ENCODE measurements at regions not wholly inside any gene's neighbourhood (a gene's known extent, or its start where the extent isn't known, plus 50 kb on each side); places are given as distances from the start of the nearest gene placed in this dataset.
"Not testable (repeated sequence)": the region's sequence is repeated elsewhere in the genome, so short reads cannot be mapped to it uniquely, and the experiment has no call there.

- Histone ChIP-seq H3K4me3 (ENCODE audit: low read length in 2 of 2) (no peak overlapping the region), H3K27me3 (ENCODE audit: control insufficient read depth in 2 of 2, insufficient read depth in 1 of 2, low read length in 1 of 2) (no peaks in the 10 kb centered on the region), H3K27ac (ENCODE audit: low read depth in 1 of 2, low read length in 1 of 2) (no peak overlapping the region), H3K36me3 (ENCODE audit: control insufficient read depth in 2 of 2, insufficient read depth in 2 of 2, low read length in 1 of 2) (no peaks in the 10 kb centered on the region), H3K9me3 (ENCODE audit: control insufficient read depth in 2 of 2, insufficient read depth in 1 of 2, low read length in 1 of 2) (no peaks in the 10 kb centered on the region), H3K4me1 (ENCODE audit: control insufficient read depth in 2 of 2, insufficient read depth in 2 of 2, low read length in 2 of 2) (no peaks in the 10 kb centered on the region)
- WGBS: 94% methylated on average over 1 of the region's 1 CpG
- no peak for DNase-seq (ENCODE audit: low read depth in 6 of 9, low spot score in 9 of 9)
Measured at GRCh38 chr12:43235721-43236120, 316.3 kb downstream of the ADAMTS20 start.

DNA sequence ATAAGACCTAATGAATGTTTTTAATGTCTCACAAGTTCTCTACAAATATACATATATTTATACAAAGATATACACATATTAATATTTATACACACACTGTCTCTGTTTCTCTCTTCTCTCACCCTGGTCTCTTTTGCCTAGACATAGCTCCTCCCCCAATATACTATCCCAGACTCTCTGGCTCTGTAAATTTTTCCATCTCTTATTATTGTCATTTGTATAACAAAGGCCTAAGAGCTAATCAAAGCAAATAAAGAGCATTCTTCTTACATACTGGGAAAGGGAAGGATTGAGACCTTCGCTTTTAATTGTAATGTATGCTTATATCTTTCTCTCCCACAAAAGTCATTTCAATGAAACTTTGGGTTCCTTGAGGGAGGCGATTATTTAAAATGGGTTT lies 318.1 kb downstream of the ADAMTS20 start:
- whole genome bisulfite sequencing: 94% methylated on average over 2 of the region's 2 CpGs
- no peaks in the 10 kb centered on the region for H3K27me3 ChIP-seq (ENCODE audit: control insufficient read depth in 2 of 2, insufficient read depth in 1 of 2, low read length in 1 of 2)
- H3K9me3 ChIP-seq (ENCODE audit: control insufficient read depth in 2 of 2, insufficient read depth in 1 of 2, low read length in 1 of 2): no peaks in the 10 kb centered on the region

DNA sequence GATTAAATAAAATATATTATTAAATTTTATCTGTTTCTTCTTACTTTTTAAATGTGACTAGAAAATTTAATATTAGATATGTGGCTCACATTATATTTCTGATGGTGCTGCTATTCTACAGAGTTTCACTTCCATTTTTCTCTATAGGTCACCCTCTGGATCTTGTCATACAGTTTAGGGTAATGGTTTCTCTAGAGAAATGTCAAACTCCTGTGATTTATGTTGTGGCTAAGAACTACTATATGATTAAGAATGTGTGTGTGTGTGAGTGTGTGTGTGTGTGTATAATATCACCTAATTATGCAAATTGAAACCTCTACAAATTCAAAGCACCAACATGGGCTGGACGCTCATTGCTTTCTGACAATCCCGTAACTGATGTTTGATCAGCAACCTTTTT lies 325.9 kb downstream of the ADAMTS20 start:
- no peaks in the 10 kb centered on the region for H3K9me3 ChIP-seq (ENCODE audit: control insufficient read depth in 2 of 2, insufficient read depth in 1 of 2, low read length in 1 of 2)
- H3K36me3 ChIP-seq (ENCODE audit: control insufficient read depth in 2 of 2, insufficient read depth in 2 of 2, low read length in 1 of 2): no peaks in the 10 kb centered on the region
- 97% methylated on average over 2 of the region's 2 CpGs for WGBS
- H3K27ac ChIP-seq (ENCODE audit: low read depth in 1 of 2, low read length in 1 of 2): no peak overlapping the region
- no peaks in the 10 kb centered on the region for H3K4me1 ChIP-seq (ENCODE audit: control insufficient read depth in 2 of 2, insufficient read depth in 2 of 2, low read length in 2 of 2)
- H3K27me3 ChIP-seq (ENCODE audit: control insufficient read depth in 2 of 2, insufficient read depth in 1 of 2, low read length in 1 of 2): no peaks in the 10 kb centered on the region
- no peak overlapping the region for H3K4me3 ChIP-seq (ENCODE audit: low read length in 2 of 2)
- no peak for DNase-seq (ENCODE audit: low read depth in 6 of 9, low spot score in 9 of 9)

More for the DNA sequence above, 318.1 kb downstream of the ADAMTS20 start:
- H3K27ac ChIP-seq (ENCODE audit: low read depth in 1 of 2, low read length in 1 of 2): no peak overlapping the region
- H3K36me3 ChIP-seq (ENCODE audit: control insufficient read depth in 2 of 2, insufficient read depth in 2 of 2, low read length in 1 of 2): no peaks in the 10 kb centered on the region
- H3K4me1 ChIP-seq (ENCODE audit: control insufficient read depth in 2 of 2, insufficient read depth in 2 of 2, low read length in 2 of 2): no peaks in the 10 kb centered on the region
- no peak for DNase-seq (ENCODE audit: low read depth in 6 of 9, low spot score in 9 of 9)
- H3K4me3 ChIP-seq (ENCODE audit: low read length in 2 of 2): no peak overlapping the region

- not testable (repeated sequence) for H3K36me3 ChIP-seq (ENCODE audit: control insufficient read depth in 2 of 2, insufficient read depth in 2 of 2, low read length in 1 of 2); H3K4me1 ChIP-seq (ENCODE audit: control insufficient read depth in 2 of 2, insufficient read depth in 2 of 2, low read length in 2 of 2); DNase-seq (ENCODE audit: low read depth in 6 of 9, low spot score in 9 of 9); H3K27me3 ChIP-seq (ENCODE audit: control insufficient read depth in 2 of 2, insufficient read depth in 1 of 2, low read length in 1 of 2); H3K27ac ChIP-seq (ENCODE audit: low read depth in 1 of 2, low read length in 1 of 2); H3K4me3 ChIP-seq (ENCODE audit: low read length in 2 of 2); H3K9me3 ChIP-seq (ENCODE audit: control insufficient read depth in 2 of 2, insufficient read depth in 1 of 2, low read length in 1 of 2)
- 94% methylated on average over 35 of the region's 36 CpGs for WGBS
Measured at GRCh38 chr12:43224190-43224805, 327.7 kb downstream of the ADAMTS20 start.

DNA sequence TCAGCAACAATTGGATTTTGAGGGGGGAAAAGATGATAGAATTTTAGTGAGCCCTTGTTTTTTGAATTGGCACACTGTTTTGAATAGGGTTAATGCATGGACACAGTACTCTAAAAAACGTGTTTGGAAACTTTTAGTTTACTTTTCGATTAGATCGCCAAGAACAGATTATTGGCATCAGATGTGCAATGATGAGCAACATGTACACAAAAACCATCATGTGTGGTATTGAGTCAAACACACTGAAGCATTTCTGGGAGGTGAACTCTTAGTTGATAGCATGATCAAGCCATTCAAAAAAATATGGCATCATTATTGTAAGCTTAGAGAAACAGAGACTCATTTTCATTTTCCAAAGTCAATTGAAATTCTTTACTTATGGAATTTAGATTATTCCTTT lies 329.2 kb downstream of the ADAMTS20 start:
- Histone ChIP-seq H3K27ac (ENCODE audit: low read depth in 1 of 2, low read length in 1 of 2) (no peak overlapping the region), H3K4me3 (ENCODE audit: low read length in 2 of 2) (no peak overlapping the region), H3K27me3 (ENCODE audit: control insufficient read depth in 2 of 2, insufficient read depth in 1 of 2, low read length in 1 of 2) (no peaks in the 10 kb centered on the region), H3K4me1 (ENCODE audit: control insufficient read depth in 2 of 2, insufficient read depth in 2 of 2, low read length in 2 of 2) (no peaks in the 10 kb centered on the region), H3K36me3 (ENCODE audit: control insufficient read depth in 2 of 2, insufficient read depth in 2 of 2, low read length in 1 of 2) (no peaks in the 10 kb centered on the region), H3K9me3 (ENCODE audit: control insufficient read depth in 2 of 2, insufficient read depth in 1 of 2, low read length in 1 of 2) (no peaks in the 10 kb centered on the region)
- no peak for DNase-seq (ENCODE audit: low read depth in 6 of 9, low spot score in 9 of 9)
- WGBS: 92% methylated on average over 3 of the region's 3 CpGs

GRCh38 chr12:43221216-43221615 lies 330.8 kb downstream of the ADAMTS20 start:
- no peak for DNase-seq (ENCODE audit: low read depth in 6 of 9, low spot score in 9 of 9)
- no peak overlapping the region for H3K4me3 ChIP-seq (ENCODE audit: low read length in 2 of 2)
- no peaks in the 10 kb centered on the region for H3K36me3 ChIP-seq (ENCODE audit: control insufficient read depth in 2 of 2, insufficient read depth in 2 of 2, low read length in 1 of 2)
- H3K9me3 ChIP-seq (ENCODE audit: control insufficient read depth in 2 of 2, insufficient read depth in 1 of 2, low read length in 1 of 2): no peaks in the 10 kb centered on the region
- H3K27me3 ChIP-seq (ENCODE audit: control insufficient read depth in 2 of 2, insufficient read depth in 1 of 2, low read length in 1 of 2): no peaks in the 10 kb centered on the region
- H3K27ac ChIP-seq (ENCODE audit: low read depth in 1 of 2, low read length in 1 of 2): no peak overlapping the region
- H3K4me1 ChIP-seq (ENCODE audit: control insufficient read depth in 2 of 2, insufficient read depth in 2 of 2, low read length in 2 of 2): no peaks in the 10 kb centered on the region
- WGBS: 95% methylated on average over 4 of the region's 4 CpGs

- no peak overlapping the region for H3K4me3 ChIP-seq (ENCODE audit: low read length in 2 of 2)
- no peak for DNase-seq (ENCODE audit: low read depth in 6 of 9, low spot score in 9 of 9)
- H3K4me1 ChIP-seq (ENCODE audit: control insufficient read depth in 2 of 2, insufficient read depth in 2 of 2, low read length in 2 of 2): no peaks in the 10 kb centered on the region
- no peaks in the 10 kb centered on the region for H3K36me3 ChIP-seq (ENCODE audit: control insufficient read depth in 2 of 2, insufficient read depth in 2 of 2, low read length in 1 of 2)
- H3K27ac ChIP-seq (ENCODE audit: low read depth in 1 of 2, low read length in 1 of 2): no peak overlapping the region
- 98% methylated on average over 1 of the region's 1 CpG for WGBS
- H3K9me3 ChIP-seq (ENCODE audit: control insufficient read depth in 2 of 2, insufficient read depth in 1 of 2, low read length in 1 of 2): no peaks in the 10 kb centered on the region
- H3K27me3 ChIP-seq (ENCODE audit: control insufficient read depth in 2 of 2, insufficient read depth in 1 of 2, low read length in 1 of 2): no peaks in the 10 kb centered on the region
Measured at GRCh38 chr12:43216490-43216889, 335.5 kb downstream of the ADAMTS20 start.

GRCh38 chr12:43214166-43214565 lies 337.8 kb downstream of the ADAMTS20 start:
- no peaks in the 10 kb centered on the region for H3K9me3 ChIP-seq (ENCODE audit: control insufficient read depth in 2 of 2, insufficient read depth in 1 of 2, low read length in 1 of 2)
- no peaks in the 10 kb centered on the region for H3K36me3 ChIP-seq (ENCODE audit: control insufficient read depth in 2 of 2, insufficient read depth in 2 of 2, low read length in 1 of 2)
- H3K27me3 ChIP-seq (ENCODE audit: control insufficient read depth in 2 of 2, insufficient read depth in 1 of 2, low read length in 1 of 2): no peaks in the 10 kb centered on the region
- WGBS: 93% methylated on average over 5 of the region's 5 CpGs
- no peak overlapping the region for H3K27ac ChIP-seq (ENCODE audit: low read depth in 1 of 2, low read length in 1 of 2)
- no peaks in the 10 kb centered on the region for H3K4me1 ChIP-seq (ENCODE audit: control insufficient read depth in 2 of 2, insufficient read depth in 2 of 2, low read length in 2 of 2)
- DNase-seq (ENCODE audit: low read depth in 6 of 9, low spot score in 9 of 9): no peak
- H3K4me3 ChIP-seq (ENCODE audit: low read length in 2 of 2): no peak overlapping the region

DNA sequence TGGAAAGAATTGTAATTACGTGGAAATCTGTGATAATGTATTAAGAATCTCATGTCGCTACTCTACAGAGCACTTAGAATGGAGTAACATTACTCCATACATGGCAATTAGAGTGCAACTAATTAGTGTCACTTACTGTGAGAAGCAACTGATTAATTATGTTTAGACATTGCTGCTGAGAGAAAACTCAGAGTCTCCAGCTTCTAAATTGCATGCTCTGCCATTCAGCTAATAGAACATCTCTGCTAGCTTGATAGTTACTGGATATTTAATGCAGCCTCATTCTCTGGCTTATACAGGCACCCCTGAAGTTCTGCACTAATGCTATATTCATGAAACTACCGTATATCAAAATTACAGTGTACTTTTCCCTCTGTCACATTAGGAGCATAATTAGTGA lies 338.4 kb downstream of the ADAMTS20 start:
- H3K9me3 ChIP-seq (ENCODE audit: control insufficient read depth in 2 of 2, insufficient read depth in 1 of 2, low read length in 1 of 2): no peaks in the 10 kb centered on the region
- no peak overlapping the region for H3K27ac ChIP-seq (ENCODE audit: low read depth in 1 of 2, low read length in 1 of 2)
- no peak overlapping the region for H3K4me3 ChIP-seq (ENCODE audit: low read length in 2 of 2)
- no peaks in the 10 kb centered on the region for H3K4me1 ChIP-seq (ENCODE audit: control insufficient read depth in 2 of 2, insufficient read depth in 2 of 2, low read length in 2 of 2)
- H3K27me3 ChIP-seq (ENCODE audit: control insufficient read depth in 2 of 2, insufficient read depth in 1 of 2, low read length in 1 of 2): no peaks in the 10 kb centered on the region
- no peaks in the 10 kb centered on the region for H3K36me3 ChIP-seq (ENCODE audit: control insufficient read depth in 2 of 2, insufficient read depth in 2 of 2, low read length in 1 of 2)
- 94% methylated on average over 3 of the region's 3 CpGs for WGBS
- no peak for DNase-seq (ENCODE audit: low read depth in 6 of 9, low spot score in 9 of 9)

All from thymus (tissue), 11 donors.